ENCODE measurements at regions not wholly inside any gene's neighbourhood (a gene's known extent, or its start where the extent isn't known, plus 50 kb on each side); places are given as distances from the start of the nearest gene placed in this dataset.

- DNase-seq (no peak), ATAC-seq (peak in 1 of 2 donors; percentile 57)
- Histone ChIP-seq H3K9me3 (no peaks in the 10 kb centered on the region), H3K4me3 (no peak overlapping the region), H3K27me3 (ENCODE audit: low read depth) (peaks cover 6% of the 10 kb centered on the region), H3K36me3 (no peaks in the 10 kb centered on the region), H3K27ac (no peak overlapping the region), H3K4me1 (peaks cover 8% of the 10 kb centered on the region)
- intact Hi-C loops (cut with DNase I): no loop called here
- no peak for TF ChIP-seq CTCF (IDR thresholded peaks at IDR 0.05)
These were observed 647.1 kb downstream of the GALR1 start for GRCh38 chr18:77896586-77897252.

GRCh38 chr18:77897606-77898005 lies 648.0 kb downstream of the GALR1 start:
- intact Hi-C loops (cut with DNase I): no loop called here
- ATAC-seq: no peak
- Histone ChIP-seq H3K36me3 (no peaks in the 10 kb centered on the region), H3K27me3 (ENCODE audit: low read depth) (peaks cover 6% of the 10 kb centered on the region), H3K9me3 (no peaks in the 10 kb centered on the region), H3K27ac (no peak overlapping the region), H3K4me3 (no peak overlapping the region), H3K4me1 (peaks cover 8% of the 10 kb centered on the region)
- no peak for DNase-seq
- TF ChIP-seq CTCF (IDR thresholded peaks at IDR 0.05): no peak

- H3K27ac ChIP-seq: no peak overlapping the region
- H3K4me3 ChIP-seq: peak overlapping the region; percentile 41
- H3K36me3 ChIP-seq: no peaks in the 10 kb centered on the region
- peaks cover 8% of the 10 kb centered on the region for H3K4me1 ChIP-seq
- DNase-seq (no peak), ATAC-seq (peak; percentile 91 to 94)
- peak; percentile 70 for TF ChIP-seq CTCF (IDR thresholded peaks at IDR 0.05)
- H3K9me3 ChIP-seq: no peaks in the 10 kb centered on the region
- H3K27me3 ChIP-seq (ENCODE audit: low read depth): peaks cover 6% of the 10 kb centered on the region
- intact Hi-C loops (cut with DNase I): no loop called here
These were observed 650.5 kb downstream of the GALR1 start for GRCh38 chr18:77899972-77900754.

GRCh38 chr18:77905011-77905410 lies 655.4 kb downstream of the GALR1 start:
- ATAC-seq (no peak), DNase-seq (no peak)
- Histone ChIP-seq H3K4me1 (peaks cover 3% of the 10 kb centered on the region), H3K27me3 (ENCODE audit: low read depth) (no peaks in the 10 kb centered on the region), H3K9me3 (no peaks in the 10 kb centered on the region), H3K36me3 (no peaks in the 10 kb centered on the region), H3K27ac (no peak overlapping the region), H3K4me3 (no peak overlapping the region)
- intact Hi-C loops (cut with DNase I): no loop called here
- no peak for TF ChIP-seq CTCF (IDR thresholded peaks at IDR 0.05)

GRCh38 chr18:77905449-77906055 lies 655.9 kb downstream of the GALR1 start:
- Histone ChIP-seq H3K27me3 (ENCODE audit: low read depth) (peaks cover under 1% of the 10 kb centered on the region), H3K36me3 (no peaks in the 10 kb centered on the region), H3K4me3 (no peak overlapping the region), H3K9me3 (no peaks in the 10 kb centered on the region), H3K4me1 (peaks cover under 1% of the 10 kb centered on the region), H3K27ac (no peak overlapping the region)
- TF ChIP-seq CTCF (IDR thresholded peaks at IDR 0.05): no peak
- DNase-seq: no peak
- intact Hi-C loops (cut with DNase I): no loop called here
- peak in 1 of 2 donors; percentile 29 for ATAC-seq

Measured in lower lobe of right lung (tissue), 2 donors.